GM03348 (cell line): ENCODE measurements at regions not wholly inside any gene's neighbourhood (a gene's known extent, or its start where the extent isn't known, plus 50 kb on each side); places are given as distances from the start of the nearest gene placed in this dataset.
"Not testable (repeated sequence)": the region's sequence is repeated elsewhere in the genome, so short reads cannot be mapped to it uniquely, and the experiment has no call there.

Source experiments
- DNase-seq: peaks from one replicate; pipeline ENCODE4 v3.0.0; 2012; ENCODE audit warnings: low spot score

DNA sequence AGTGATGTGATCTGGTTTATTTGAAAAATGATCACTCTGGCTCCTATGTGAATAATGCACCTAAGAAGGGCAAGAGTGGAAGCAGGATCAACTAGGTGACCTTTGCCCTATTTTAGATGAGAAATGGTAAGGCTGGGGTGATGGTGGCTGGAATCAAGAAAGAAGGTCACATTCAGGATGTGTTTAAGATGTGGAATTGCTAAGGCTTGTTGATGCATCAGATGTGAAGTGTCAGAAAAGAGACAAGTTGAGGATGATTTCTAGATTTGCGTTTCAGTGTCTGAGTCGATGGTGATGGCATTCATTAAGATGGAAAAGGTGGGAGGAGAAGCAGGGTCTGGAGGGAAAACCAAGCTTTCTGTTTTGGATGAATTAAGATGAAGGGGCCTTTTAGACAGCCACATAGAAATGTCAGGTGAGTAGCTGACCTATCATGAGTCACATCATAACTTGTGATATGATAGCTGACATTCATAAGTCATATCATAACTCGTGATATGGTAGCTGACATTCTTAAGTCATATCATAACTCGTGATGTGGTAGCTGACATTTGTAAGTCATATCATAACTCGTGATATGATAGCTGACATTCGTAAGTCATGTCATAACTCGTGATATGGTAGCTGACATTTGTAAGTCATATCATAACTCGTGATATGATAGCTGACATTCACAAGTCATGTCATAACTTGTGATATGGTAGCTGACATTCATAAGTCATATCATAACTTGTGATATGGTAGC lies 101.2 kb upstream of the SEC11C start:
- DNase-seq = no peak

- DNase-seq = not testable (repeated sequence)
These were observed 100.7 kb upstream of the SEC11C start for GRCh38 chr18:59039040-59039320.

DNA sequence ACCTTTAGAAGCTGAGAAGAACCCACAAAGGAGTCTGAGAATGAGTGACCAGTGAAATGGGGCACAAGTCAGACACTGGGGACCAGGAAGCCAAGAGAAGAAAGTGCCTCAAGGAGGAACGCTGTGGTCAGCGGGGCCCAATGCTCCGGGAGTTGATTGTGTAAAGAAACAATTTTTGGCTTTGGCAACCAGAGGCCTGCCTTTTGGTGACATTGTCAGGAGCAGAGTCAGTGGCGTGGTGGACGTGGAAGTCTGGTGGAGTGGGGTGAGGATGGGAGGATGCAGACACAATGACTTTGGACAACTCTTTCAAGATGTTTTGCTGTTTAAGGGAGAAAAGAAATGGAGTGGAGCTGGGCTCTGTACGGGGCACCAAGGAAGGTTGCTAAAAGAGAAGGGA lies 100.2 kb upstream of the SEC11C start:
- DNase-seq = no peak

DNA sequence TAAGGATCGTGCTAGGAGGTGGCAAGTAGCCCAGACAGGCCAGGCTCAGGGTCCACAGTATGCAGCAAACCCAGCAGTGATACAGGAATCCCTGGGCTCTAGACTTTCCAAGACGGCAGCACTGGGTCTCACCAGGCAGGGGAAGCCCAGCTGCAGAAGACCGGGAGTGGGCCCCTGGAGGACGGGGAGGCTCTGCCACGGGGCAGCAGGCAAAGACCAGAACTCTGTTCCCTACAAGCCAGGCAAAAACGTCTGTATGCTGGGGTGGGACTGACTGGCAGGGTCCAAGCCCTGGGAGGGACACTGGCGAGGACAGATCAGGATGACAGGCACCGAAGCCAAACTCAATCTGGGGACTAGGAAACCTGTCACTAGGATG lies 98.9 kb upstream of the SEC11C start:
- DNase-seq = no peak

DNA sequence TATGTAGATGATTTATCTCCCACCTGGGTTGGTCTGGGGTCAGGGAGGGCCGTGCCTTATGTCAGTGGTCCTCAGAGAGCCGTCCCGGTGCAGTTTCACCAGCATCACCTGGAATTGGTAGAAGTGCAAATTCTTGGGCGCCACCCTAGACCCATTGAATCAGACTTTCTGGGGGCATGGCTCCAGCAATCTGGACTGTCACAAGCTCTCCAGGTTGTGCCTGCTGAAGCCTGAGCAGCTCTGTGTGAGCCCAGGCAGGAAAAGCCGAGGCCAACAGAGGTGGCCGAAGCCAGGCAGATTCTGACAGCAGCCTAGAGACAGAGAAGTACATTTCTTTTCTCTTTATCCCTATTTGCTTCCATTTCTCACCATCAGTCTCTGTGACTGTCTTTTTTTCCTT lies 98.4 kb upstream of the SEC11C start:
- no peak for DNase-seq

- peak; percentile 71 for DNase-seq
These were observed 97.6 kb upstream of the SEC11C start for GRCh38 chr18:59041819-59042815.

- no peak for DNase-seq
These were observed 94.8 kb upstream of the SEC11C start for GRCh38 chr18:59044855-59045254.

DNA sequence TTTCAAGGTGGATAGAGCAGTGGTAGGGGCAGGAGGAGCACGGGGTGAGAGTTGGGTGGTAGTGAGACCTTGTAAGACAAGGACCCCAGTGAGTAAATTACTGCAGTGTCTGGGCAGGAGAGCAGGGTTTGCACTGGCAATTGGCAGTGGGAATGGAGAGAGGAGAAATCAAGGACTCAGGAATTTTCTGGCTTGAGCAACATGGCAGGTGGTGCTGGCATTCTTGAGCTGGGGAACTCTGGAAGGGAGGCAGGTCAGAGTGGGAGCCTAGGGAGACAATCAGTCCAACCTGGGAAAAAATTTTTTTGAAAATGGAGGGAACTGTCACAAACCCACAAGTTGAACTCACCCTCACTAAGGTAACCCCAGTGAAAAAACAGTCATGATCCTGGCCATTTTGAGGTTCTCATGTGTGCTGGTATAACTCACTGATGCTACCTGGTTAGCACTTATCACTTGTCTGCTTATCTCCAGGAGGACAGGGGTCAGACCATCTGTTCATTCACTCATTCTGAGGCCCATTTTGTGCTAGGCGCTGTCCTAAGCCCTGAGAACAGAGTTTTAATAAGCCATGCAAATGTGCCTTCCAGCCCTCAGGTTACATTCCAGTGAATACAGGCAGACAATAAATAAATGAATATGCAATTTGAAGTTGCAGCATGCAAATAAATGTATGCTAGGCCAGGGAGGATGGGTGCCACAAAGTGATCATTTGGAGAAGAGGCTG lies 92.2 kb upstream of the SEC11C start:
- DNase-seq = no peak

- no peak for DNase-seq
These were observed 91.7 kb upstream of the SEC11C start for GRCh38 chr18:59048048-59048363.

GRCh38 chr18:59048378-59048777 lies 91.3 kb upstream of the SEC11C start:
- DNase-seq = no peak

DNA sequence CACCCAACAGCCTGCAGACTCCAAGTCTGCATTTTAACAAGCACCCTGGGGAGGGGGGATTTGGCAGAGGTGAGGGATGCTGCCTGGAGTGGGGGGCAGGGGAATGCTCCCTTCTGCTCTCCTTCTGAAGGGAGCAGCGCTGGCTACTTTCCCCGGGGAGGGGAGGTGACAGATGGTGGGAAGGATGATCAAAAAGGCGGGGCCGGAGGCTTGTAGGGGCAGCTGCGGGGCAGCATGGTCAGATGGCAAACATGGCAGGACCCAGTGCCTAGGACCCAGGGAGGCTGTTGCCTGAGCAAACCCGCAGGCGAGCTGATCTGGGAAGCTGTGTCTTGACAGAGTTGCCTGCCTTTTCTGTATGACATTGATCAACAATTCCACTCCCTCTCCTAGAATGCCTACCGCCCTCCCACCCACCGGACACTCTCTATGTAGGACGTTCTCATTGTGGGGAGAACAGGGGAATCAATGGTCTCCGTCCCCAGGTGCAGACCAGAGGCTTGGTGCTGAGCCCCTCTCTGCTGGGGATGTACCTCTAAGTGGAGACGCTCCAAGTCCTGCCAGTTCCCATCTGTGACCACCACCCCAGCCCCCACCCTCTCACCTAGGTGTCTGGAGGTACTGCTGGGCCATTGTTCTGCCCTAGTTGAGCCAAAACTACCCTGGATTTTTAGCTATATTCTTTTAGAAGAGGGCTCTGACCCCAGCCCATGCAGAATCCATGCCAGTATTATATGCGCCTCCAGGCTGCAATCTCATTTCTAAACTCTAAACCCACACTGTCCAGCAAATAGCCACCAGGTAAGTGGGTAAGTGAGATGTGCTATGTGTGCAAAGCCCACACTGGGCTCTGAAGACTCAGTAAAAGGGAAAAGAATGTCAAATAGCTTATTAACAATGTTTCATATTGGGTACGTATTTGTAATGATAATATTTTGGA lies 89.7 kb upstream of the SEC11C start:
- DNase-seq = no peak

DNA sequence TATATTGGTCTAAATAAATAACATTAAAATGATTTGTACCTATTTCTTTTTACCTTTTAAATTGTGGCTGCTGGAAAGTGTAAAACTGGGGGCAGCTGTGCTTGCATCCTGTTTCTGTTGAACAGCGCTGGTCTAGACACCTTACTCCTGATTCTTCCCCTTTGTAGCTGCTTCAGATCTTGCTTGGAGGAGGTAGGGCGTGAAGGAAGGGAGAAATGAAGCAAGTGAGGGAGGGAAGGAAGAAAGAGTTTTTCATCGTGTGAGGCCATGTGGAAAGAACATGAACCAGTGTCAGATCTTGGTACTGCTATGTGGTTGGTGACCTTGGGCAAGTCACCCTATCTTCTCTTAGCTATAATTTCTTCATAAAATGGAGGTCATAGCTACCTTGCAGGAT lies 89.0 kb upstream of the SEC11C start:
- no peak for DNase-seq

- no peak for DNase-seq
These were observed 88.1 kb upstream of the SEC11C start for GRCh38 chr18:59051470-59052165.

DNA sequence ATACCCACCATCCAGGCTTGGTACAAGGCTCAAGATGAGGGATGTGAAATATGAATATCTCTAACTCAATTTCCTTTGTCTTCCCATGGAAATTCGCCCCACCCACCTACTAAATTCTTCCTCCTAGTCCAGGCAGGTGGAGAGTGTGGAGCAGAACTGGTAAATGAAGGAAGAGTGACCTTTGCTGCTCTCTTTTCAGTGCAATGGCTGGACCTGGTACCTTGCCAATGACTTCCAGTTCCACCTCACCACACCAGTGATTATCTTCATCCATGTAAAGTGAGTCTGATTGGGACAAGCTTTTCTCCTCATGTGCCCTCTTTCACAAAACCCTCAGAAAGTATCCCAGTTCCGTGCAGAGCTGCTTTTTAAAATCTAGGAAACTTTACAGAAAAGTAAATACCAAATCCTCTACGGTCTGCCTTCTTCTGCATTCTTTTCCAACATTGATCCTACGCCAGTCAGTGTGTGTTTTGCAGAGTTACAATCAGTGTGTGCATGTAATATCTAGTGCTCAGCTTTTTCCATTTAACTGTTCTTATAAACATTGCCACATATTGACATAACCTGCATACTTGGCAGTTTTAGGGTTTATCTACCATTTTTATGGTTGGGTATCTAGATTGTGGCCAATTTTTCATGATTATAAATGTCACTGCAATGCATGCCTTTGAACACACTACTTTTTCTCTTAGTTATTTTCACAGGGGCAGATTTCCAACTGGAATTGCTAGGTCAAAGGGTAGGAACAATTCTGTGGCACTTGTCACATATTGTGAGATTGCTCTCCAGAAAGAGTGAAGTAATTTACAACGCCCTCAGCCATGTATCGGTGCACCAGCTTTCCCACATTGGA lies 86.5 kb upstream of the SEC11C start:
- peak; percentile 21 for DNase-seq

DNA sequence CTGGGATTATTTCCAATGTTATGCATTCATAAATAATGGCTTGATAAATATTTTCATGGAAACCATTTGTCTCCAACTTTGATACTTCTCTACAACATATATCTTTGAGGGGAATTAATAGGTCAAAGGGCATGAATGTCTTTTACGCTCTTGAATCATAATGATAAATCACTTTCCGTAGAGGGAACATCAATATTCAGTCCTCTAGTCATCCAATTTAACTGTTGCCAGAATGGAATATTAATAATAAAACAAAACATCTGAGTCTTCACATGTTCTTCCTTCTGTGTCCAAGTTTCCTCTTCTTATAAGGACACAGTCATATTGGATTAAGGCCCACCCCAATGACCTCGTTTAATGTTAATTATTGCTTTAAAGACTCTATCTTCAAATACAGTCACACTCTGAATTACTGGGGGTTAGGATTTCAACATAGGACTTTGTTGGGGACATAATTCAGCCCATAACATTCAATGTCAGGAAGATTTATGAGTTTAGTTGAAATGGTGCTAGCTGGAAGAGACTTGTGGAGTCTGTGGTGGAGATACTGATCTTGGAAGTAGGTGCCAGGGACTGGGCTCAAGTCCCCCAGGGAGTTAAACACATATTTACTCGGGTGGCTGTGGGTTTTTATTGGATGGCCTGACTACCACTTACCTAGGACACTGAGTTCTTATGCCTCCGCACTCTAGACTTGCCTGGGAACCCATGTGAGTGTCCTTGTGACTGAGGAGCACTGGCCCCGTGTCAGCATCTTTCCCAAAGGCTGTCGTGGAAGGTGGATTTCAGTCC lies 85.0 kb upstream of the SEC11C start:
- DNase-seq = peak; percentile 17

DNA sequence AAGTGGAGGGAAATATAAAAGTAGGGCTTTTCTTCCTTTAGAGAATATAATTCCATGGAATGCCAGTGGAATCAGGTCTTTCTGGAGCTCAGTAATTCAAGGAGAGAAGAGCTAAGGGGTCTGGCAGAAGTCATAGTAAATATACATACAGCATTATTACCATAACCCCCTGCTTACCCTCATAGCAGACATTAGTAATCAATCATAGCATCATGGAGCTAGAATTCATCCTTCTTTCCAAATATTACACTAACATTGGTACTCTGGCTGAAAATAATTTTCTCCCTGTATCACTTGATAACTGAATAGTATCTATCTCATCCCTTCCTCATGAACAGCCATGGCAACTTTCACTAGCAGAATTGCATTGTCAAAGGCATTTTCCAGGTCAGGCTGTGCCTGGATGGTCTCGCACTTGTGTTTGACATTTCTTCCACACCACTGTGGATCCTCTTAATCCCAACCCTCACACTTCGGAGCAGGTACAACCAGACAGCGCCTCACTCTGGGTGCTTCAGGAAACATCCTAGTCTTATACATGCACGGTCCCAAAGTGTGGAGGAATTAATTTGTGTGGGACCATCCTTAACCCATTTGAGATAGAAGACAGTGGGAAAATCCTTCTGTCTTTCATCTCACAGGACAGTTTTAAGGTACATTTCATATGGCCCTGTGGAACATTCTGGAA lies 84.2 kb upstream of the SEC11C start:
- no peak for DNase-seq

DNA sequence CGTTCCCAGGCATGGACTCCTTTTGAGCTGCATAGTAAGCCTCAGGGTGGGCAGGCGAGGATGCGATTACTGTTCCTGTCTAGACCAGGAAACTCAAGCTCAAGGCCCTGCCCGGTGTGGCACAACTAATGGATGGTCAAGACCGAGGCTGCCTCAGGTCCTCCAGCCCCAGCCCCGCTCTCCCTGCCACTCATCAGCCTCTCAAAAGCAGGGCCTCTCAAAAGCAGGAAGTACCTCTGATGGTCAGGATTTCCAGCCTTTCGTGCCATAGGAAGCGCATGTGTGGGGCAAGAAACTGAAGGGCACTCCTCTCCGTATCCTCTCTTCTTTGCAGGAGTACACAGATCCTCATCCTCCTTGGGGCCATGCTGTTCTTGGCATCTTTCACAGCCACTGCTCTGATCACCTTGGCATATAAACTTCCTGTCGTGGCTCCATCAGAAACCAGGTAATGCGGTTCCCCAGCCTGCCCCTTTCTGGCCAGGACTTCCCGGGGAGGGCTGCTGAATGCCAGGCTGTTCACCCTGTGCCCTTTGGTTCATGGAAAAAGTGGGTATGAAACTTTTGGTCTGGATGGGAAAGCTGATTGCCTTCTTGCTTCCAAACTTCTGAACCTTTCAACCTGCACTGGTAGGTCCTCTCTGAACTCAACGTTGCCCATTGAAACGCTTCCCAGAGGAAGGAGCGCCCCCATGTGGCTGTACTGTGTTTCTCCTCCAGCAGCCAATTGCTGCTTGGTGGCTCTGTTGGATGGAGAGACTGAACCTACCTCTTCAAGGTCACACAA lies 82.8 kb upstream of the SEC11C start:
- DNase-seq = peak; percentile 46

- DNase-seq = no peak
These were observed 82.2 kb upstream of the SEC11C start for GRCh38 chr18:59057493-59057795.
